ENCODE measurements at regions not wholly inside any gene's neighbourhood (a gene's known extent, or its start where the extent isn't known, plus 50 kb on each side); places are given as distances from the start of the nearest gene placed in this dataset.

DNA sequence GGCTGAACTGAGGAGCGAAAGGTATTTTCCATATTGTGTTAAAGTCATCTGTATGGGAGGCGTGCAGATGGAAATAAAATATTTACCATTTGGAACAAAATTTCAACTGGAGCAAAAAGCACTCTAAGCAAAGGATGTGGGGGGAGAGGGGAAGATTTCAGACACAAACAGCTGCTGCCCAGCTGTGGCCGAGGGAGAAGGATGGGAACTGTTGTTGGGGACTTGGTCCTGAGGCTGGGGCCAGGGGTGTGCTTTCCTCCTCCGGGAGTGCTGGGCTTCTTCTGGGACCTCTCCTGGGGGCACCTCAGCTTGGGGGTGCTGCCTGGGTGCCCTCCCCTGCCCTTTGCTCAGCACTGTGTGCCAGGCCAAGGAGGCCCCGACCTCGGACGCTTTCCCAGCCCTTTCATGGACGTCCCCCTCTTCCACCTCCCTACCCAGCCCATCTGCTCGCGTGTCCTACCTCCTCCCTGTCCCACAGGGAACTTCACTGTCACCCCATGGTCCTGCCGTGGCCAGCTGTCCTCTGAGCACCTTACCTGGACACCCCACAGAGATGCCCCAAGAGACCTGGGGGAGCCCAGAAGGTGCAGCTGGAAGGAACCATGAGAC, 101.9 kb upstream of the COL5A1 start:
- DNase-seq (ENCODE audit: low read depth) = no peak
- POLR2A ChIA-PET = no interaction called here
- Histone ChIP-seq H3K36me3 (ENCODE audit: control insufficient read depth, insufficient read depth, low read length) (no peaks in the 10 kb centered on the region), H3K27me3 (ENCODE audit: control insufficient read depth, insufficient read depth, low read length) (no peaks in the 10 kb centered on the region), H3K4me3 (ENCODE audit: low read depth, low read length) (no peak overlapping the region)
- CTCF ChIA-PET = interaction anchor here (1.0 kb wide), 1 partner anchor 47 kb away, joined by 3 read pairs; no protein-coding TSS in a partner anchor
- TF ChIP-seq, protein P1, sequence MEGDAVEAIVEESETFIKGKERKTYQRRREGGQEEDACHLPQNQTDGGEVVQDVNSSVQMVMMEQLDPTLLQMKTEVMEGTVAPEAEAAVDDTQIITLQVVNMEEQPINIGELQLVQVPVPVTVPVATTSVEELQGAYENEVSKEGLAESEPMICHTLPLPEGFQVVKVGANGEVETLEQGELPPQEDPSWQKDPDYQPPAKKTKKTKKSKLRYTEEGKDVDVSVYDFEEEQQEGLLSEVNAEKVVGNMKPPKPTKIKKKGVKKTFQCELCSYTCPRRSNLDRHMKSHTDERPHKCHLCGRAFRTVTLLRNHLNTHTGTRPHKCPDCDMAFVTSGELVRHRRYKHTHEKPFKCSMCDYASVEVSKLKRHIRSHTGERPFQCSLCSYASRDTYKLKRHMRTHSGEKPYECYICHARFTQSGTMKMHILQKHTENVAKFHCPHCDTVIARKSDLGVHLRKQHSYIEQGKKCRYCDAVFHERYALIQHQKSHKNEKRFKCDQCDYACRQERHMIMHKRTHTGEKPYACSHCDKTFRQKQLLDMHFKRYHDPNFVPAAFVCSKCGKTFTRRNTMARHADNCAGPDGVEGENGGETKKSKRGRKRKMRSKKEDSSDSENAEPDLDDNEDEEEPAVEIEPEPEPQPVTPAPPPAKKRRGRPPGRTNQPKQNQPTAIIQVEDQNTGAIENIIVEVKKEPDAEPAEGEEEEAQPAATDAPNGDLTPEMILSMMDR (IDR thresholded peaks at IDR 0.05; ENCODE audit: insufficient read depth, low read depth, low read length) = no peak

DNA sequence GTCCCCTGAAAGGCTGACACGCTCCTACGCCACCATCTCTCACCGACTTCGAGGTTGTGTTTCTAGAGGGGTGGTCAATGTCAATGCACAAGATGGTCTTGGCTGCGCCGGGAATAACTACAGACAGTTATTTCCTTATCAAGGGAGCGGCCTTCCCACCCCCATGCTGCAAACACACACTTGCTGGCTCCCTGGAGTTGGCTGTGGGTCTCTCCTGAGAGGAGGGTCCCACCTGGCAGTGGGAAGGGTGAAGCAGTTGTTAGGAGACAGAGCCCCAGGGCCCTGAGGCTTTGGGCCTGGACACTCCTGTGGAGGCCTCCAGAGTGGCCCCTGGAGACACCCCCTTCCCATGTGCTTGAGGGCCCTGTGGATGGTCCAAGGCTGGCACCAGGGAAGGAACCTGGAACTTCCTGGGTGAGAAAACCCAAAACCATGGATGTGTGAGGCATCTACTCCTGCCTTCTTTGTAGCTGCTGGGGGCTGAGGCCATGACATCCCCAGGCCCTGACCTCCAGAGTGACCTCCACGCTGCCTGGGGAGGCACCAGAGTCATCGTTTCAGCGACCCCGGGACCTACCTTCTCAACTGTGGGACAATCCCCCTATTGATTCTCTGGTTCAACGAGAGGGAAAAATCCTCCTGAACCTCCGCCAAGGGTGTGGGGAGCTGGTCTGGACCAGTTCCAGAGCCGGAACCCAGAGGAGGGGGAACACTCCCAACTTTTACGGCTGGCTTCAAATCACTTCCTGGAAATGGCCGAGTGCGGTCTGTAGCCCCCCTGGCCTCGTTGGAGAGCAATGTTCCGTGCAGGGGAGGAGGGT, 101.1 kb upstream of the COL5A1 start:
- CTCF ChIA-PET = no interaction called here
- H3K36me3 ChIP-seq (ENCODE audit: control insufficient read depth, insufficient read depth, low read length) = no peaks in the 10 kb centered on the region
- TF ChIP-seq, protein P1 (IDR thresholded peaks at IDR 0.05; ENCODE audit: insufficient read depth, low read depth, low read length) = no peak
- no peaks in the 10 kb centered on the region for H3K27me3 ChIP-seq (ENCODE audit: control insufficient read depth, insufficient read depth, low read length)
- H3K4me3 ChIP-seq (ENCODE audit: low read depth, low read length) = no peak overlapping the region
- DNase-seq (ENCODE audit: low read depth) = no peak
- POLR2A ChIA-PET = no interaction called here

- Histone ChIP-seq H3K4me3 (ENCODE audit: low read depth, low read length) (no peak overlapping the region), H3K27me3 (ENCODE audit: control insufficient read depth, insufficient read depth, low read length) (no peaks in the 10 kb centered on the region), H3K36me3 (ENCODE audit: control insufficient read depth, insufficient read depth, low read length) (no peaks in the 10 kb centered on the region)
- TF ChIP-seq, protein P1 (IDR thresholded peaks at IDR 0.05; ENCODE audit: insufficient read depth, low read depth, low read length) = no peak
- CTCF ChIA-PET = no interaction called here
- DNase-seq (ENCODE audit: low read depth) = no peak
- POLR2A ChIA-PET = no interaction called here
Measured at GRCh38 chr9:134541097-134541747, 100.4 kb upstream of the COL5A1 start.

GRCh38 chr9:134544388-134545214, 97.0 kb upstream of the COL5A1 start:
- CTCF ChIA-PET = interaction anchor here (0.6 to 1.2 kb wide), 8 partner anchors 8 to 101 kb away, joined by 3 to 7 read pairs (median 3); no protein-coding TSS in a partner anchor
- TF ChIP-seq, protein P1 (IDR thresholded peaks at IDR 0.05; ENCODE audit: insufficient read depth, low read depth, low read length) = no peak

More at GRCh38 chr9:134544388-134545214, 97.0 kb upstream of the COL5A1 start:
- Histone ChIP-seq H3K4me3 (ENCODE audit: low read depth, low read length) (no peak overlapping the region), H3K36me3 (ENCODE audit: control insufficient read depth, insufficient read depth, low read length) (no peaks in the 10 kb centered on the region), H3K27me3 (ENCODE audit: control insufficient read depth, insufficient read depth, low read length) (no peaks in the 10 kb centered on the region)
- POLR2A ChIA-PET = no interaction called here
- no peak for DNase-seq (ENCODE audit: low read depth)
